ENCODE measurements at regions not wholly inside any gene's neighbourhood (a gene's known extent, or its start where the extent isn't known, plus 50 kb on each side); places are given as distances from the start of the nearest gene placed in this dataset.

- Mint-ChIP-seq H3K9me3 (no peaks in the 10 kb centered on the region), H3K4me1 (no peaks in the 10 kb centered on the region), H3K4me3 (no peak overlapping the region), H3K36me3 (no peaks in the 10 kb centered on the region), H3K27ac (no peak overlapping the region)
- no peak for ATAC-seq
- no peak for DNase-seq (ENCODE audit: low spot score in 2 of 2)
Measured at GRCh38 chr4:140296335-140297220, 76.9 kb upstream of the SCOC start.

GRCh38 chr4:140293979-140294378, 79.5 kb upstream of the SCOC start:
- Mint-ChIP-seq H3K27ac (no peak overlapping the region), H3K4me3 (no peak overlapping the region), H3K4me1 (no peaks in the 10 kb centered on the region), H3K36me3 (no peaks in the 10 kb centered on the region), H3K9me3 (no peaks in the 10 kb centered on the region)
- ATAC-seq (no peak), DNase-seq (ENCODE audit: low spot score in 2 of 2) (no peak)

DNA sequence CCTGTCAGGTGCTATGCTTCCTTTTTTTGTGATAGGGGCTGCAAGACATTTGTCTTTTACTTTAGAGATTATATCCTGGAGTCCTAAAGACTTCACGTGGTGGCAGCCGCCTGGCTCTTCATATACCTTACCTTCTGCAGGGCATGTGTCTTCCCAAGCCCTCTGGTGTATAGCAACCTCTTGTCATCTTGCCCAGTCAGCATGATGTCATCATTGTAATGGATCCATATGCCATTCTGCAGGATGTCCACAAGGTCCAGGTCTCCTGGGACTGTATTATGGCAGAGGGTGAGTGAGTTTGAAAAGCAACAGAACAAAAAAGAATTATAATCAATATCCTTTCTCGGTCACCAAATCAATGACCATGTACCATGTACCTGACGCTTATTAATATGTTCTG, 82.2 kb upstream of the SCOC start:
- H3K9me3 Mint-ChIP-seq = no peaks in the 10 kb centered on the region
- H3K4me1 Mint-ChIP-seq = no peaks in the 10 kb centered on the region
- H3K27ac Mint-ChIP-seq = no peak overlapping the region
- no peaks in the 10 kb centered on the region for H3K36me3 Mint-ChIP-seq
- ATAC-seq (no peak), DNase-seq (ENCODE audit: low spot score in 2 of 2) (no peak)
- H3K4me3 Mint-ChIP-seq = no peak overlapping the region

DNA sequence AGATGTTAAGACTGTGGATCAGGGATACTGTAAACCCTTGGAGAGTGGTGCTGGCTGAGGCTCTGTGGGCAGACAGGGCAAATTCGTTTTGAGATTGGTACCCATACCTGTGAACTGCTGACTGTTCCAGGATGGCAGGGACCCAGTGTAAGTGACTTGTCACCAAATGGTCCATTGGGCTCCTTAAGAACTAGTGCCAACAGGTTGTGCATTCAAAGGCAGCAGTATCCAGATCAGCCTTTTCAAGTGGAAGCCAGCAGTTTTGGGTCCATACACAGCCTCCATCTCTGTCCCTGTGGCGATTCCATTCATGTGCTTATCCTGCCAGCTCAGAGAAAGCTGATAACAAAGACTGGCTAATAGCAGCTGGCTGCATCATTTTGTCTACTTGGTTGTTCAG, 84.0 kb upstream of the SCOC start:
- Mint-ChIP-seq H3K9me3 (no peaks in the 10 kb centered on the region), H3K36me3 (no peaks in the 10 kb centered on the region), H3K4me1 (no peaks in the 10 kb centered on the region), H3K4me3 (no peak overlapping the region), H3K27ac (no peak overlapping the region)
- ATAC-seq (no peak), DNase-seq (ENCODE audit: low spot score in 2 of 2) (no peak)

GRCh38 chr4:140286456-140286855, 87.0 kb upstream of the SCOC start:
- Mint-ChIP-seq H3K4me1 (no peaks in the 10 kb centered on the region), H3K9me3 (no peaks in the 10 kb centered on the region), H3K27ac (no peak overlapping the region), H3K36me3 (no peaks in the 10 kb centered on the region), H3K4me3 (no peak overlapping the region)
- DNase-seq (ENCODE audit: low spot score in 2 of 2) = no peak
- no peak for ATAC-seq

GRCh38 chr4:140284456-140284855, 89.0 kb upstream of the SCOC start:
- Mint-ChIP-seq H3K4me1 (no peaks in the 10 kb centered on the region), H3K36me3 (no peaks in the 10 kb centered on the region), H3K9me3 (no peaks in the 10 kb centered on the region), H3K4me3 (no peak overlapping the region), H3K27ac (no peak overlapping the region)
- DNase-seq (ENCODE audit: low spot score in 2 of 2) (no peak), ATAC-seq (no peak)

- Mint-ChIP-seq H3K36me3 (no peaks in the 10 kb centered on the region), H3K4me3 (no peak overlapping the region), H3K4me1 (no peaks in the 10 kb centered on the region), H3K9me3 (no peaks in the 10 kb centered on the region), H3K27ac (no peak overlapping the region)
- ATAC-seq (no peak), DNase-seq (ENCODE audit: low spot score in 2 of 2) (no peak)
Measured at GRCh38 chr4:140281828-140282552, 91.5 kb upstream of the SCOC start.

DNA sequence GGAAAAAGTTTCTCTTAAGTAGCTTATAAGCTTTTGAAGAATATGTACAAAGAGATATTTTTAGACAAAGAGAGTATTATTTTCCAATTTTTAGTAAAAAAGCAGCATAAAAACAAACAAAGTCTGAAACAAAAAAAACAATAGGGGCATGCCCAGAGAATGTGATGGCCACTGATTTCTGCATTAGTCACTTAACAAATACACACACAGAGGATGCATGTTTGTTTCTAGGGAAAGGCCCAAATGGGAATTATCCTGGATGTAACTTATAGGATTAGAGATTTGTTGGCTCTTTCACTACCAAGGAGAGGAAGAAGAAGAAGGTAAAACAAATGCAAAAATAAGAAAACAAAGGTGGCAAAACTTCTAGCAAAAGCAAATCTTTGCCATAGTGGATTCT, 95.9 kb upstream of the SCOC start:
- Mint-ChIP-seq H3K9me3 (no peaks in the 10 kb centered on the region), H3K36me3 (no peaks in the 10 kb centered on the region), H3K4me1 (no peaks in the 10 kb centered on the region), H3K4me3 (no peak overlapping the region), H3K27ac (no peak overlapping the region)
- no peak for DNase-seq (ENCODE audit: low spot score in 2 of 2)
- ATAC-seq = no peak

- Mint-ChIP-seq H3K27ac (no peak overlapping the region), H3K36me3 (no peaks in the 10 kb centered on the region), H3K9me3 (no peaks in the 10 kb centered on the region), H3K4me1 (peaks cover 9% of the 10 kb centered on the region), H3K4me3 (no peak overlapping the region)
- DNase-seq (ENCODE audit: low spot score in 2 of 2) (no peak), ATAC-seq (no peak)
Measured at GRCh38 chr4:140271553-140271952, 101.9 kb upstream of the SCOC start.

DNA sequence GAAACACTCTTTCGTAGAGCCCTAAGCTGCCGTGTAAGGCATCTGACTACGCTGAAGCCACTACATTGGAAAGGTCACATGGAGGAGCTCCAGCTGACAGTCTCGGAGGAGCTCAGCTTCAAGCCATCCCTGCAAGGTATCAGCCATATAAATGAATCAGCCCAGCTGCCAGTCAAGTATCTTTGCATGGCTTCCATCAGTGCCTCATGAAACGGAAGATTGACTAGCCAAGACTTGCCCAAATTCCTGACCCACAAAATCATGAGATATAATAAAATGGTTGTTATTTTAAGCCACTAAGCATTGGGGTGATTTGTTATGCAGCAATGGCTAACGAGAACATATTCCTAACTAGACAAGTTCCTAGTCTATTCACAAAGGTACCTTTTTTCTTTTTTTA, 104.1 kb upstream of the SCOC start:
- no peak for ATAC-seq
- Mint-ChIP-seq H3K4me1 (peaks cover 9% of the 10 kb centered on the region), H3K27ac (no peak overlapping the region), H3K4me3 (no peak overlapping the region), H3K9me3 (no peaks in the 10 kb centered on the region), H3K36me3 (no peaks in the 10 kb centered on the region)
- DNase-seq (ENCODE audit: low spot score in 2 of 2) = no peak

DNA sequence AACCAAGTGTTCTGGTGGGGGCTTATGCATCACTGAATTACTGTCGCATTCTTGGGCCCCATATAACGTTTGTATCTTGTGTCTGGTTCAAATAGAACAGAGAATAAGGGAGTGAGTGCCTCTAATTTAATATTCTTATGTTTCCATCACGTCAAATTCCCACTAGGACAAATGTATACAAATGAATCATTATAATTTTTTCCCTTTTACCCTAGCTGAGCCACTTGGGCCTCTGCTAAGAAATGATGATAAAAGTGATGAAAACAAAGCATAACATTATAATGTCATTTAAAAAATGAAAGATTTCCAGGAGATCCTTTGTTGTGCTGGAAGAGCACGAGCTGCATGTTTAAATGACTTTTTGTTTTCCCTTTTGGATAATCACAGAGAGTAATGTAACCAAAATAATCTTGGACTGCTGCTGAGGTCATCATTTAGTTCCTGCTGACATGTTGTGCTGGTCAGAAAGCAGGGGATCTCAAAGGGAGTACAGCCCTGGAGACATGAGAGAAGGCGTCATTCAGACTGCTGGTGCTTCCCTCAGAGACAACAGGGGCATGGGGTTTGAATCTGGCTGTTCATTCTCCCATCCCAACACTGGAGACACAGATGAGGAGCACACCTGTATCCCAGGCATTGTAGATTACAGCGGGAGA, 105.1 kb upstream of the SCOC start:
- Mint-ChIP-seq H3K4me3 (no peak overlapping the region), H3K27ac (no peak overlapping the region), H3K4me1 (peaks cover 9% of the 10 kb centered on the region), H3K9me3 (no peaks in the 10 kb centered on the region), H3K36me3 (no peaks in the 10 kb centered on the region)
- DNase-seq (ENCODE audit: low spot score in 2 of 2) (no peak), ATAC-seq (no peak)

GRCh38 chr4:140267576-140267975, 105.9 kb upstream of the SCOC start:
- H3K4me3 Mint-ChIP-seq = no peak overlapping the region

DNA sequence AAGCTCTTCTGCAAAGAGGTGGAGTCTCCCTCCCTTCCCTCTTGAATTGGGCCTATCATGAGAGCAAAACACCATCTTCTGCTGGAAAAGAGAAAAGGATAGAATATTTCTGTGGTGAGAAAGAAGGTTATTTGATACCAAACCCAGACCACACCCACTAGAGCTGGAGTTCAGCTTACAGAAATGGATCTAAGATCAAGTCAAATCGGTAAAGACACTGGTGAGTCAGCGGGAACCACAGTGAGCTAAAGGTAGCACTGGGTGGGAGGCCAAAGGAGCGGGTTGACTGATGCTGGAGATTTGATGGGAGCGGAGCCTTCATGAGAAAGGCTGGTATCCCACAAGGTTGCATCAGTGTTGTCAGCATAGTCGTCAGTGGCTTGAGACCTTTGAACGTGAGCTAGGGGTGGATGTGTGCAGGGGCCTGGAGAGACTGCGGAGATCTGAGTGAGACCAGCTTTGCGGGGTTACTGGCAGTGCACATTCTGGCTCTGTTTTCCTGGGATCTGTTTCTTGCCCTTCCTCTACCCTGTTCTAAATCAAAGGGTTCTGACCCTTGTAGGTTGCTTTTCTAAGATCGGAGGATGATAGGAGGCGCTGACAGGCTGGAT, 106.4 kb upstream of the SCOC start:
- no peak overlapping the region for H3K4me3 Mint-ChIP-seq
- no peaks in the 10 kb centered on the region for H3K9me3 Mint-ChIP-seq
- no peaks in the 10 kb centered on the region for H3K36me3 Mint-ChIP-seq
- H3K4me1 Mint-ChIP-seq = peaks cover 9% of the 10 kb centered on the region
- ATAC-seq (peak; percentile 90), DNase-seq (ENCODE audit: low spot score in 2 of 2) (peak in 1 of 2 donors; percentile 66)
- H3K27ac Mint-ChIP-seq = no peak overlapping the region

More at GRCh38 chr4:140267576-140267975, 105.9 kb upstream of the SCOC start:
- ATAC-seq (no peak), DNase-seq (ENCODE audit: low spot score in 2 of 2) (no peak)
- H3K36me3 Mint-ChIP-seq = no peaks in the 10 kb centered on the region
- H3K9me3 Mint-ChIP-seq = no peaks in the 10 kb centered on the region
- no peak overlapping the region for H3K27ac Mint-ChIP-seq
- peaks cover 9% of the 10 kb centered on the region for H3K4me1 Mint-ChIP-seq

GRCh38 chr4:140260227-140260626, 106.2 kb upstream of the MAML3 start:
- no peak for DNase-seq (ENCODE audit: low spot score in 2 of 2)
- Mint-ChIP-seq H3K36me3 (no peaks in the 10 kb centered on the region), H3K9me3 (no peaks in the 10 kb centered on the region), H3K4me1 (peaks cover 7% of the 10 kb centered on the region), H3K27ac (no peak overlapping the region), H3K4me3 (no peak overlapping the region)
- no peak for ATAC-seq

- no peaks in the 10 kb centered on the region for H3K9me3 Mint-ChIP-seq
- no peaks in the 10 kb centered on the region for H3K36me3 Mint-ChIP-seq
- no peak overlapping the region for H3K27ac Mint-ChIP-seq
- no peak overlapping the region for H3K4me3 Mint-ChIP-seq
- DNase-seq (ENCODE audit: low spot score in 2 of 2) (no peak), ATAC-seq (no peak)
- H3K4me1 Mint-ChIP-seq = peaks cover 12% of the 10 kb centered on the region
Measured at GRCh38 chr4:140258476-140258875, 104.5 kb upstream of the MAML3 start.

Data from stimulated activated effector memory CD8-positive, alpha-beta T cell treated with anti-CD3 and anti-CD28 coated beads, Interleukin-12 subunit alpha, Interleukin-12 subunit beta, amount 100 ng/mL, for 72 hours (primary cell).